ENCODE measurements at regions not wholly inside any gene's neighbourhood (a gene's known extent, or its start where the extent isn't known, plus 50 kb on each side); places are given as distances from the start of the nearest gene placed in this dataset.

DNA sequence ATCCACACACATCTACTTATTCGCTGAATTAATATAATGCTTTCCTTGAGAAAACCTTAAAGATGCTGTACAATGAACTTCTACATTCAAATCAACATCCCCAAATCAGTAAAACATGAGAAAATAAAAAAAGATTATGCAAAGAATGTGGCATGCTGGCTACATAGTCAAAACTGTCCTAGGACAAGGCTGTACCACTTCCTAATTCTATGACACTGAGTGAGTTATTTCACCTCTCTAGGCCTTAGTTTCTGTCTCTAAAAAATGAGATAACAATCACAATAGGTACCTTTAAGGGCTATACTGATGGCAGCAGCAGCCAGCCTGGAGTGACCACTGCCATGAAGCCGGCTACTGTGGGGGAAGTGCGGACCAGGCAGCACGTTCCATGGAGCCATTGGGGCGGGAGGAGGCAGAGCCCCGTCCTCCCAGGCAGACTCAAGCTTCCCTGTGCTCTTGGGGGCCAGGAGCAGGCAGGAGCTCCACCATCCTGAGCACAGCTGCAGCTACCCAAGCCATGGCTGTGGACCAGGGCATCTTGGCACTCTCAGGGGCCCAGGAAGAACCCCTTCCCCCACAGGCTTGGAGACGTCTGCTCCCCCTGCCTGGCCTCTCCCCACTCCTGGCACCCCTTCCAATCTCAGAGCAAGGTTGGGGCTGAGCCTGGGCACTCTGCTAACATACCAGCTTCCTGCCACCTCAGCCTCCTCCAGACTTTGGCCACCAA, 110.2 kb downstream of the ELAPOR2 start:
- Histone ChIP-seq H3K4me2 (ENCODE audit: insufficient read depth, low read length) (no peak overlapping the region), H3K9ac (replicated peaks; ENCODE audit: extremely low read depth, insufficient read depth, low read length) (no peak overlapping the region), H3K4me1 (ENCODE audit: control insufficient read depth, extremely low read depth, insufficient read depth, low read length) (no peaks in the 10 kb centered on the region), H3K9me3 (replicated peaks; ENCODE audit: control insufficient read depth, insufficient read depth, low read length) (no peaks in the 10 kb centered on the region), H3K36me3 (ENCODE audit: control insufficient read depth in 2 of 2, extremely low read depth in 1 of 2, insufficient read depth in 2 of 2, low read length in 2 of 2) (no peaks in the 10 kb centered on the region), H3K27ac (ENCODE audit: insufficient read depth, low read depth, low read length) (no peak overlapping the region), H3K9me1 (replicated peaks; ENCODE audit: control insufficient read depth, extremely low read depth, insufficient read depth, low read length) (no peaks in the 10 kb centered on the region), H3K79me2 (ENCODE audit: control insufficient read depth, insufficient read depth, low read length) (no peaks in the 10 kb centered on the region), H3K27me3 (ENCODE audit: control insufficient read depth in 2 of 2, insufficient read depth in 2 of 2, low read length in 2 of 2) (no peaks in the 10 kb centered on the region), H2AFZ (ENCODE audit: low read depth, low read length) (no peak overlapping the region), H4K20me1 (replicated peaks; ENCODE audit: control insufficient read depth, extremely low read depth, insufficient read depth, low read length) (no peaks in the 10 kb centered on the region), H3K4me3 (replicated peaks in 1 of 3; ENCODE audit: insufficient read depth in 1 of 3, low read depth in 1 of 3, low read length in 3 of 3) (no peak overlapping the region)
- dilution Hi-C loops (cut with MboI; ENCODE audit: extremely low pct_ligation_motif_present, low sequenced_read_pairs) = no loop called here
- intact Hi-C loops (cut with micrococcal nuclease) = no loop called here
- ChIA-PET CTCF (interaction anchor here (1.0 to 2.1 kb wide), 3 partner anchors 8 to 199 kb away, joined by 3 to 7 read pairs (median 5); no protein-coding TSS in a partner anchor), POLR2A (no interaction called here)
- TF ChIP-seq EZH2 (IDR thresholded peaks at IDR 0.05; ENCODE audit: borderline replicate concordance, low read depth, low read length, severe bottlenecking) (no peak), POLR2AphosphoS5 (IDR thresholded peaks at IDR 0.05; ENCODE audit: insufficient read depth, low read depth, low read length) (no peak), POLR2A (IDR thresholded peaks at IDR 0.05; ENCODE audit: low read depth, low read length) (no peak), JUN (IDR thresholded peaks at IDR 0.05; ENCODE audit: borderline replicate concordance, insufficient read depth, insufficient read length, low read depth) (no peak), GATA2 (IDR thresholded peaks at IDR 0.05; ENCODE audit: insufficient read depth, insufficient read length, low read depth, low read length) (no peak), MYC (IDR thresholded peaks at IDR 0.05; ENCODE audit: low read depth, low read length) (no peak)
- TF ChIP-seq, protein P1, sequence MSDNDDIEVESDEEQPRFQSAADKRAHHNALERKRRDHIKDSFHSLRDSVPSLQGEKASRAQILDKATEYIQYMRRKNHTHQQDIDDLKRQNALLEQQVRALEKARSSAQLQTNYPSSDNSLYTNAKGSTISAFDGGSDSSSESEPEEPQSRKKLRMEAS (IDR thresholded peaks at IDR 0.05; ENCODE audit: insufficient read depth, insufficient read length) = no peak
- TF ChIP-seq, protein P2, sequence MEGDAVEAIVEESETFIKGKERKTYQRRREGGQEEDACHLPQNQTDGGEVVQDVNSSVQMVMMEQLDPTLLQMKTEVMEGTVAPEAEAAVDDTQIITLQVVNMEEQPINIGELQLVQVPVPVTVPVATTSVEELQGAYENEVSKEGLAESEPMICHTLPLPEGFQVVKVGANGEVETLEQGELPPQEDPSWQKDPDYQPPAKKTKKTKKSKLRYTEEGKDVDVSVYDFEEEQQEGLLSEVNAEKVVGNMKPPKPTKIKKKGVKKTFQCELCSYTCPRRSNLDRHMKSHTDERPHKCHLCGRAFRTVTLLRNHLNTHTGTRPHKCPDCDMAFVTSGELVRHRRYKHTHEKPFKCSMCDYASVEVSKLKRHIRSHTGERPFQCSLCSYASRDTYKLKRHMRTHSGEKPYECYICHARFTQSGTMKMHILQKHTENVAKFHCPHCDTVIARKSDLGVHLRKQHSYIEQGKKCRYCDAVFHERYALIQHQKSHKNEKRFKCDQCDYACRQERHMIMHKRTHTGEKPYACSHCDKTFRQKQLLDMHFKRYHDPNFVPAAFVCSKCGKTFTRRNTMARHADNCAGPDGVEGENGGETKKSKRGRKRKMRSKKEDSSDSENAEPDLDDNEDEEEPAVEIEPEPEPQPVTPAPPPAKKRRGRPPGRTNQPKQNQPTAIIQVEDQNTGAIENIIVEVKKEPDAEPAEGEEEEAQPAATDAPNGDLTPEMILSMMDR (IDR thresholded peaks at IDR 0.05; ENCODE audit: extremely low read depth in 1 of 2, insufficient read depth in 1 of 2, low read depth in 1 of 2, low read length in 2 of 2) = no peak
- no peak for FAIRE-seq
- BruUV-seq (replicated peaks) = no TSS peak
- DNase-seq (ENCODE audit: low read depth, low spot score) = no peak

Measured in endothelial cell of umbilical vein (primary cell).